ENCODE measurements at regions not wholly inside any gene's neighbourhood (a gene's known extent, or its start where the extent isn't known, plus 50 kb on each side); places are given as distances from the start of the nearest gene placed in this dataset.
"Not testable (repeated sequence)": the region's sequence is repeated elsewhere in the genome, so short reads cannot be mapped to it uniquely, and the experiment has no call there.

DNA sequence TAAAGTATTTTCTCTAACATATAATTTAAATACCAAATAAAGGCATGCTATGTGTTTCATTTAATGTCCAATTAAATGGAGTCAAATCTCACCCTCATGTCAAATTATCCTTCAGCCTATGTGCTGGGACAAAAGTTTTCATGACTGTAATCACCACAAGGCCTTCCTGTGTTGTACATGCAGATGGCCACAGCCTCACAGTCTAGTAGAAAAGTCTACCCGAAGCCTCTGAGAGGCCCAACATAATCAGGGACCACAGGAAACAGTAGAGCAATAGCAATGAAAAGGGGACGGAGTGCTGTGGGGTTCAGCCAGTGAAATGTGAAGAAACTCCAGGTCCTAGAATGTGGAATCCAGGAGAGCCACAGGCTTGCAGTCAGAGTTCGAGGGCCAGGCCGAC lies 140.2 kb upstream of the KLF6 start:
- DNase-seq (ENCODE audit: low read depth in 2 of 2, low spot score in 1 of 2) = no peak

DNA sequence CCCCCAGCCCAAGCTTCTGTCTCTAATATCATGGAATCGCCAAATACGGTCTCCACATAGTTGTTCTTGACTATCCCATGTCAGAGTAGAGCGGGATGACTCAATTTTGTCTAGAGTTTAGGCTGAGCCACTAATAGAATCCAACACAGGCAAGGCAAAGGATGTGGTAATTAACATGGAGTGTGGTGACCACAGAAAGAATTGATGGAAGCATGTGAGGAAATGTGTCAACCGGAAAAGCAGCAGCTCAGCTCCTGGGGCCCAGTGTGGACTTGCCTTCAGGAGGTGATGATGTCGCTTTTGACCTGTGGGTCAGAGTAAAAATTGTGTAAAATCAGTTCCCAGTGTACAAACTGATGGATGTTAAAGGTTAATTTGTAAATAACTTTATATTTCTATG lies 139.3 kb upstream of the KLF6 start:
- DNase-seq (ENCODE audit: low read depth in 2 of 2, low spot score in 1 of 2) = no peak

DNA sequence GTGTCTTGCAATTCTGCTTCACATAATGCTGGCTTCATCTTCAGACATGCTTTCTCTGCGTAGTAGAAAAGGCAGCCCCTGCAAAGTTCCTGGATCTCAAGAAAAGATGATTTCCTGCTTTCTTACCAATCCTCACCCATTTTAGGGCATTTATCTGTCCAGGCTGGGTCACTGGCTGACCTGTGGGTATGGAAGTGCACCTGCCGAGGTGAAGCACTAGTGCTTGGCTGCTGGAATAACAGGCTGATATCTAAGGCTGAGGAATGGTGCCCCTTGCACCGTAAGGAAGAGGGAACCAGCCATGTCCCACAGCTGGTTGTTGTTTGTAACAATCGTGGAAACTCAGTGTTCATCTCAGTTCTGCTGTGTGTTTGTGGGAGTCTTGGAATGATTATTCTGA lies 138.0 kb upstream of the KLF6 start:
- DNase-seq (ENCODE audit: low read depth in 2 of 2, low spot score in 1 of 2) = no peak

DNA sequence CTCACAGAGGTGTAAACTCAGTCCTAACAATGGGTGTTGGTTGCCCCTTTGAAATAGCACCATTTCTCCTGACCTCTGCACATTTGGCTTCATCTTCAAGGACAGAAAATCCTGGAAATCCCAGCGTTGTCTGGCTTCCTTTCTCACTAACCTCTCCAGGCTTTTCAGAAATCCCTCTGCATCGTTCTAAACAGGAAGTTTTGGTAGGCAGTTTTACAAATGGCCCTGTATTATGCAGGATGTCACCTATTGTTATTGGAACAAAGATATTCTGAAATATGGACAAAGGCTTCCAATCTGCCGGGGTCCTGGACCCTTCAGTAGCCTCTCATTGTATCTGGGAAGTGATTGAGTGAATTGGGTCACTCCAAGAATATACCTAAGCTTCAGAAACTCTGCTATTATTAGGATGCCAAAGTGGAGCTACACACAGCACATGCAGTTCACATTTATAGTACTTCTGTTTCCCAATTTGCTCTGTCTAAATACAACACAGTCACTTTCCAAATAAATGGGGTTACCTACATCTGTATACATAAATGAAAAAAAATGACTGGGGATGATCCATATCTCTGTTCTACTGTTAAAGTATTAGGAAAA lies 134.8 kb upstream of the KLF6 start:
- no peak for DNase-seq (ENCODE audit: low read depth in 2 of 2, low spot score in 1 of 2)

DNA sequence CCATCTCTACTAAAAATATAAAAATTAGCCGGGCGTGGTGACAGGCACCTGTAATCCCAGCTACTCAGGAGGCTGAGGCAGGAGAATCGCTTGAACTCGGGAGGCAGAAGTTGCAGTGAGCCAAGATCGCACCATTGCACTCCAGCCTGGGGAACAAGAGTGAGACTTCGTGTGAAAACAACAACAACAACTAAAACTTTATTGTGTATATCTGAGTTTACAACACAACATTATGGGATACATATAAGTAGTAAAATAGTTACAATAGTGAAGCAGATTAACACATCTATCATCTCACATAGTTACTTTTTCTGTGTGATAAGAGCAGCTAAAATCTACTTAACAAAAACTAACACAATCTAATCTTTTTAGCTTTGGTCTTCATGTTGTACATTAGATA lies 132.4 kb upstream of the KLF6 start:
- DNase-seq (ENCODE audit: low read depth in 2 of 2, low spot score in 1 of 2) = not testable (repeated sequence)

DNA sequence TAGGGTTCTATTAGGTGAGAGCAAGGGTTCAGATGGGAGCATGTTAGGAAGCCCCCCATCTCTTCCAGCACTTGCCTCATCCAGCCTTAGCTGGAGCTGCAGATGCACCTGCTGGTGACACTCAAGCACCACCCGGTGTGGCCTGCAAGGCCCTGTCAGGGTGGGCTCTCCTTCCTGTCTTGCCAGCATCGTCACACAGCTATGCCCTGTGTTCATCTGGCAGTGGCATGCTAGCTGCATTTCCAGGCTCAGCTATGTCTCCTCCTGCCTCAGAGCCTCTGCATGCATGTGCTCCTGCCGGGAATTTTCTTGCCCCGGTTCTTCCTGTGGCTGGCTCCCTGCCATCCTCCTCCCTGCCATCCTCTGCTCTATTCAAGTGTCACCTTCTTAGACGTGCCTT lies 129.7 kb upstream of the KLF6 start:
- DNase-seq (ENCODE audit: low read depth in 2 of 2, low spot score in 1 of 2) = no peak

DNA sequence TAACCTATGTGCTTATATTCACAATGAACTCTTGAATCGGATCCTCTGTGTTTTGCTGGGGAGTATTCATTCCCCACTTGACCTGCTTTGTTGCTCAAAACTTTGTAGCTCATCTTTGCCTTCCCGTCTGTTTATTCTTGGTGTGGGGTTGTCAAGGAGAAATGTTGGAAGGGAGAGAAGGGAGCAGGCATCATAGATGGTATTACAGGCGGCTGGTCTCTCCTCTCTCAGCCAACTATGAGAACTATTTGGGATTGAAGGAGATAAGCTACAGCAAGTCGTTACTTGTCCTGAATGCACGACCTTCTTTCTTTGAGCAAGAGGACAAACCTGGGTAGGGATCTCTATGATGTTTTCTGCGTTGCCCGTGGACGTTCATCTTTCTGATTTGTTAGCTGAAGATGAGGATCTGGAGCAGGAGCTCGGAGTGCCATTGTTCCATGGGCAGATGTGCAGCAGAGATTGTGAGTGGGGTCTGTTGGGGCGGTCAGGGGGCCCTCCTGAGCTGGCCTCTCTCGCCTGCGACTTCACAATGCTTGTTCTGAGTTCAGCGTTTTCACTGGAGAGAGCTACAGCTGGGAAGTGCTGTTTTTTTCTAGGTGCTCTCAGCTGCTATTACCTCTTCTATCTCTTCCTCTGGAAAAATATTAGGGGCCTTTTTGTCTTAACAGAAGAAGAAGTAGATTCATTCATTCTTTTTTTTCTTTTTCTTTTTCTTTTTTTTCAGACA lies 126.9 kb upstream of the KLF6 start:
- no peak for DNase-seq (ENCODE audit: low read depth in 2 of 2, low spot score in 1 of 2)

DNA sequence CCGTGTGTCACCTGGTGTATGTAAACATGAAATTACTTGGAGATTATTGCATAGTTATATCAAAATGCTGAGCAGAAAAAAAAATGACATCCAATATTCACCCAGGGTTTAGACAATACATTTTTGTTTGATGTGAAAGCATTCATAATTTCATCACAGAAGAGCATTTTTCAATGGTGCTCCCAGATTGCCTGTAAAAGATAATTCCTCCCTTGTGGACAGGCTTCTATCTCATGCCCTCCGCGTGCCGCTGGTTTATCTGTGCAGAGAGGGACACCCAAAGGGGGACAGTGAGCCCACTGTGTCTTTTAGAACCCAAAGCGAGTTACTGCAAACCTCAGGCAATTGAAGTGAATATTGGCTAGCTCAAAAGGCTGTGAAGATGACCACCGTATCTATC lies 126.2 kb upstream of the KLF6 start:
- DNase-seq (ENCODE audit: low read depth in 2 of 2, low spot score in 1 of 2) = no peak

DNA sequence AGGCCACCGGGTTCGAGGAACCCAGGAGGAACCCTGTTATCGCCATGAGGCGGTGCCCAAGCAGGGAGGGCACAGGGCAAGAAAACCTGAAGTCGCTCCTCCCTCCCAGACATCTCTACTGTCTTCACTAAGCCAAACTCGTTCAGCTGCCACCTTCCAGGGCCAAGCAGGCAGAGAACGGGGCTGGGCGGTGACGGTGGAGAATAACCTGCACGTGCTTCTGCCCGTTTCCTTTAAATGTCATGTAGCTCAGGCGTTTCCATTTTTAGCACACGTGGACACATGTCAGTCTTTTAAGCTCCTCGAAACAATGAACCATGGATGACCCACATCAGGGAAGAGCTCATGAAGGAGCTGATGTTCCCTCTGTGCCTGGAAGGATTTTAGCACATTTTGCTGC lies 124.3 kb upstream of the KLF6 start:
- no peak for DNase-seq (ENCODE audit: low read depth in 2 of 2, low spot score in 1 of 2)

DNA sequence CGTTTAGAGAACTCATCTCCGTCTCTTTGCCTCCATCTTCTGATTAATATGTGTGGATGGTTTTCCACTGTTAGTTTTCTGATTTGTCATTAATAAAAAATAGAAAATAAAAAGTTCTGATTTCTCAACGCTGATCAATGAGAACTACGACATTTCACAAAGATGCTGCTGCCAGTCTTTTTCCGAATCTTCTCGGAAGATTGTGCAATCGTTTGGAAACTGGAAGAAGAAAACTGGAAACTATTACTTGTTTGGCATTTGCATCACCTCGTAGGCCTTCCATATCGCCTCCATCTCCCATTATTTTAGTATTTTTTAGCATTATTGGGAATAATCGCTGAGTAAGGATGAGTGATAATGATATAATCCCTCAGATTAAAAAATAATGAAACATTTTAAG lies 123.2 kb upstream of the KLF6 start:
- DNase-seq (ENCODE audit: low read depth in 2 of 2, low spot score in 1 of 2) = no peak

DNA sequence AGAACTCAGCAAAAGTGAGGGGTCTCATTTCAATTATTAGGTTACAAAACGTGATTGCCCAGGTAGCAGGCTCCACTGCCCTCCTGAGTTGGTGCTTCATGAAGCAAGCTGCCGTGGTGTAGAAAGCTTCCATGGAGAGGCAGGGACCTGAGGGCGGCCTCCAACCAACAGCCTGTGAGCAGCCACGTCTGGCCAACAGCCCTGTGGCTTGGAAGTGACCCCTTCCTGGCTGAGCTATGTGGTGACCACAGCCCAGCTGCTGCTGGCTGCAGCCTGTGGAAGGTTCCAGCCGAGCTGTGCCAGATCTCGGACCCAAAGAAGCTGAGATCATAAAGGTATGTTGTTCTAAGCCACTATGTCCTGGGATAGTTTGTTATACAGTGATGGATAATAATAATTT lies 122.5 kb upstream of the KLF6 start:
- no peak for DNase-seq (ENCODE audit: low read depth in 2 of 2, low spot score in 1 of 2)

DNA sequence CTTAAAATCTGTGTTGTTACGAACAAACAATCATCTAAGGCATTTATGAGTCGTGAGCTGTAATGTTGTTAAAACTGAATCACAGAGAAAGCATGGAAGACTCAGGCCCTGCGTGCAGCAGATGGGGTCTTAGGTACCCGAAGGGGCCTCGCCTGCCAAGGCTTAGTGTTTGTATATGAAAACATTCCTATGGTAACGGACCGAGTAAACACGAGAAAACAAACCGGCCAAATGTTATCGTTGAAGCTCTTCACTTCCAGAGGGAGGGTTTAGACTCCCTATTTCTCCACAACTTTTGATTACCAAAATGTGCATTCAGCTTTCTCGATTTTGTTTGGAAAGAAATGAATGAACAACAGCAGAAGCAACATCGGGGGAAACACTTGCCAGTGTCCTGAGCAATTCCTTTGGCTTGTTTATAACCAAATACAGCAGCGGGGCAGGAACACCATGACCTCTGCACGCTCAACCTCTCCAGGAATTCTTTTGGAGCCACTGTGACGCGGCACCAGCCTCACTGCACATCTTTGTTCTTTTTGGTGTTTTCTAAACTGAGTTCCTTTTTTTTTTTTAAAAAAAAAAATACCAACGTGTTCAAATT lies 121.6 kb upstream of the KLF6 start:
- DNase-seq (ENCODE audit: low read depth in 2 of 2, low spot score in 1 of 2) = no peak

DNA sequence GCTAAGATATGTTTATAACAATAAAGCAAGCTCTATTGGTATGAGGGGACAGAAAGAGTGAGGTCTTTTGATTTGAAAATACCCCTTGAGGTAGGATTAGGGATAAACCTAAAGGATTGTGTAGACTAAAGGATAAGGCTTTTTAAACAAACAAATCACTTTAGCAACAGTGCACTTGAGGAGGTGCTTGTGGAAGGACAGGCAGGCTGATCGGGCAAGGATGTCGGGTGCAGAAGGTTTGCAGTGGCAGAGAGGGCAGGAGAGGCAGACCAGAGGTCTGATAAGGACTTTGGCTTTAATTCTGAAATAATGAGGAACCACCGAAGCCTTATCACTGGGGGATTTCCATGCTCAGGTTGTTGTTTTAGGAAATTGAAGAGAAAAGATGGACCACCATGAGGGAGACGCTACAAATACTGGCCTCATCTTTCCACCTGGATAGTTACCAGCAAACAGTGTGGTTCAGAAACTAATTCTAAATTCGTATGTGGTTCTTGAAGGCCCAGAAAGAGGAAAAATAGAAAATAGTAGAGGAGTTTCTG lies 119.5 kb upstream of the KLF6 start:
- DNase-seq (ENCODE audit: low read depth in 2 of 2, low spot score in 1 of 2) = no peak

DNA sequence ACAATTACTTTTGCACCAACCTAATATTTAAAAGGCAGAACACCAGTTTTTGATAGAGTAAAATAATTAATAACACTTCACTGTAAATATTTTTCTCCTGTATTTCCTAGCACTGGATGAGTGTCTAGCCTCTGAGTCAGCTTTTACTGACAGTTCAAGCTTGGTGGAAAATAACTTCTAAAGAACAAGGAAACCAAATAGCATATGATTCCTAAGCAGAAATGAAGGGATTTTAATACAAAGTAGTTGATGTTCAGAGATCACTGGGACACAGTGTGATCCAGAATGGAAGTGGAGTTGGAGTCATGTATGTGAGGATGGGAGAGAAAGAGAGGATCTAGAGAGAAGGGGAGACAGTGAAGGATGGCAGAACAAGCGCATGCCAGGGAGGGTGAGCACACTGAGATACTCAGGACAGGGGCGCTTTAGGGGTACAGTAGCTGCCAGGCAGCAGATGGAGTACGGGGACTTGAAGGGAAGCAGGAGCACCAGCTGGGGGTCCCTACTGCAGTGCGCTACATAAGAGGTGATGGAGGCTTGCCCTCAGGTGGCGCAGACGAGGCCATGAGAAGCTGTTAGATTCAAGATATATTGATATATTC lies 117.9 kb upstream of the KLF6 start:
- no peak for DNase-seq (ENCODE audit: low read depth in 2 of 2, low spot score in 1 of 2)

DNA sequence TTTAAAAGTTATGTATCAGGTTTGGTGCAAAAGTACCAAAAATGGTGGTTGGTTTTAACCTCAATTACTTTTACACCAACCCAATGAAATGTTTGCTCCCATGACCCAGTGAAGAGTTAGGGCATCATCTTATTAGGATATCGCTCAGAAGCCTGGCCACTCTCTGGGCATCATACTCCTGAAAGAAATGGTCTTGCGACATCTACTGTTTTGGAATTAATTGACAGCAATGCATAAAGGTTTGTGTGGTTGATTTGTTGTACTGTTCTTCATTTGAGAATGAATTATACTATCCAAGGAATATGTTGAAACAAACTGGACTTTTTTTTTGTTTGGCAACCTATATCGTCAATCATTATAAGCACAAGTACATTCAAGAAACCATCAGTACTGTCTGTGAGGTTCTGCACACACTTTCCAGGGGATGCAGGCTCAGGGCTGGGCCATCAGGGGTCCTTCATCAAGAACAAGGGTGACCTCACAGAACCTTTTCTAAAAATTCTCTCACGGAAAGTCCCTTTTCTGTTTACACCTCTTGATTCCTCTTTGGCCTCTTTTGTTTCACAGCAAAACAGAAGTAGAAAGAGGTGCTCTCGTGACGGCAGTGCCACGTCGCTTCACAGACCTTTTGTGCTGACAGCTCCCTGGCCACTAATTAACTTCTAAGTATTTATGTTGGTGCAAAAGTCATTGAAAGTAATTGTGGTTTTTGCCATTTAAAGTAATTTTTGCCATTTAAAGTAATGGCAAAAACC lies 117.2 kb upstream of the KLF6 start:
- peak in 1 of 2 donors; percentile 4 for DNase-seq (ENCODE audit: low read depth in 2 of 2, low spot score in 1 of 2)

DNA sequence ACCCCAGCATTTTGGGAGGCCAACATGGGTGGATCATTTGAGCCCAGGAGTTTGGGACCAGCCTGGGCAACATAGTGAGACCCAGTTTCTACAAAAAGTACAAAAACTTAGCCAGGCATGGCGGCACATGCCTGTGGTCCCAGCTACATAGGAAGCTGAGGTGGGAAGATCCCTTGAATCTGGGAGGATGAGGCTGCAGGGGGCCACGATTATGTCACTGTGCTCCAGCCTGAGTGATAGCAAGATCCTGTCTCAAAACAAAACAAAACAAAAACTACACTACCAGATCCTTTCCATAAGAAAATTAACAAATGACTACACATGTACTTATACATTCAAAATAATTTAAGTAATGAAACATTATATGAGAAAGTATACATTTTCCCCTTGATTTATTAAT lies 116.4 kb upstream of the KLF6 start:
- no peak for DNase-seq (ENCODE audit: low read depth in 2 of 2, low spot score in 1 of 2)

DNA sequence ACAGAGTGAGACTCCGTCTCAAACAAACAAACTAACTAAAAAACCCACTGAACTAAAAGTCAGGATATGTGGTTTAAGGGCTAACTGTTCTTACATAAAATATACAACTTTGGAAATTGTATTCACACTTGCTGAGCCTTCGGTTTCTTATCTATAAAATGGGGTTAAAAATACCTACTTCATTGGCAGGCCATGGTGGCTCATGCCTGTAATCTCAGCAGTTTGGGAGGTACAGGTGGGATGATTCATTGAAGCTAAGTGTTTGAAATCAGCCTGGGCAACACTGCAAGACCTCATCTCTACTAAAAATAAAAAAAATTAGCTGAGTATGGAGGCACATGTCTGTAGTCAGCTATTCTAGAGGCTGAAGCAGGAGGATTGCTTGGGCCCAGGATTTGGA lies 115.4 kb upstream of the KLF6 start:
- no peak for DNase-seq (ENCODE audit: low read depth in 2 of 2, low spot score in 1 of 2)

DNA sequence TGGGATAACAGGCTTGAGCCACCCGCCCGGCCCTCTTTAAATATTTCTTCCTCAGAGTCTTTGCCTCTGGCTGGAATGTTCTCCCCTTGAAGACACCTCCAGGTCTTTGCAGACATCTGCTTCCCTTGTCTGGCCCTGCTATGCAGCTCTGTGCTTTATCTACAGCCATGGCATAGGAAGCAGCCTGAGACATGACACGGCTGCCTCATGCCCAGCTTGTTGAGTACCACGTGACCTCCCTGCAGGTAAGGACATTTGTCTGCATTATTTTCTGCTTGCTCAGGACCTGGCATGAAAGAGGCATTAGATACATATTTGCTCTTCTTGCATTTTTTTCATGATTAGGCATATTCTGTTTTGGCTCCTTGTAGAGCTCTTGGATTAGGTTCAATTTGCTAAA lies 113.8 kb upstream of the KLF6 start:
- no peak for DNase-seq (ENCODE audit: low read depth in 2 of 2, low spot score in 1 of 2)

DNA sequence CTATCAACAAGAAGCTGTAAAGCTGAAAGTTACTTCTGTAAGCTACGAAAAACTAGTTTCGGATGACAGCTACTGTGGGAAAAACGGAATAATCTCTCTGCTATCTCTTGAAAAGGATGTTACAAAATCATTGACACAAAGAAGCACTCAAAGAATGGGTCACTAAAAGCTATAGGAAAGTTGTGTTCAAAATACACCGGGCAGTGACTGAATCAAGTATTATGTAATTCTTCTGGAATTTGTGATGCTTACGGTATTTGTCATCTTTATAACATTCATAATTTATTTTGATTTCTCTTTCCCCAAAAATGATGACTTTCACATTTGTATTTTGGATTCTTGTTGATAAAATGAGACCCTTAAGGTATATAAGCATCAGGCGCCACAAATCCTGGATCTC lies 112.1 kb upstream of the KLF6 start:
- DNase-seq (ENCODE audit: low read depth in 2 of 2, low spot score in 1 of 2) = no peak

DNA sequence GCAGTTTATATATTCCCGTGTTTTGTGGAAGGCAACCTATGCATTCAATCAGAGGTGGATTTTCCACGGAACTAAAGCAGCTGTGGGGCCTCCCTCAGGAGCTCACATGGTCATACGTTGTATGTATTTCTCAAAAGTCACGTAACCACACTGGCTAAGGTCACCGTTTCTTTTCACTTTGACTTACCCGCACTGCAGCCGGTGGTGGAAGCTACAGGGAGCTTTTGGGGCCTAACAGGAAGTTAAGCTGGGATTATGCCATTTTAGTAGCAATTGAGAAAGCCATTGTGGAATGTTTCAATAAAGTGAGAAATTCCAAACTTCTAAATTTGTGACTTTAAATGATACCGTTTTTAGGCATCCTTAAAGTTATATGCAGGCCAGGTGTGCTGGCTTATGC lies 111.2 kb upstream of the KLF6 start:
- DNase-seq (ENCODE audit: low read depth in 2 of 2, low spot score in 1 of 2) = no peak

DNA sequence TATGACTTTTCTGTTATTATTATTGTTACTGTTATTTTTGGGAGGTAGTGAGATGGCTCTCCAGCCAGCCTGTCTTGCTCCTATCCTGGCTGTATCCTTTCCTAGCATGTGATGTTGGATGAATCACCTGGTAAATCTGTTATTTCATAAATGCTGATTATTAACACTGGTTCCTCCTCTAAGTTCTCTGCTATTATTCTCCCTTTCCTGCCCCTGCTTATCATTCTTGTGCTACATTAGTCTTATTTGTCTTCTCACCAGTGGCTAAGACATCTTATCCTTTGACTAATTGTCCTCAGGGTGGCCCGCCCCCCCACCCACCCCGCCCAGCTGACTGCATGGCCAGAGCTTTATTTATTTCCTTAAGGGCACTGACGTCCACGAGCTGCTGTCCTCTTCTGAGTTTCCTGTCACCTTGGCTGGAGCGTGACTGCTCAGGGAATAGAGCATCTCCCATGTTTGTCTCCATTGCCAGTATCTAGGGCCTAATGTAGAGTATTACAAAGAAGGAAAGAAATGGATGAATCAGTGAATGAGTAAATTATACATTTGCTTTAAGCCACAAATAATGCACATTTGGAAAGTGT lies 110.1 kb upstream of the KLF6 start:
- no peak for DNase-seq (ENCODE audit: low read depth in 2 of 2, low spot score in 1 of 2)

Measured in stimulated activated CD8-positive, alpha-beta memory T cell treated with anti-CD3 and anti-CD28 coated beads, Interleukin-4, amount 100 ng/mL, for 4 hours (primary cell).